GM21515 (cell line): ENCODE measurements at regions not wholly inside any gene's neighbourhood (a gene's known extent, or its start where the extent isn't known, plus 50 kb on each side); places are given as distances from the start of the nearest gene placed in this dataset.

ENCODE experiments used
- ATAC-seq: cut with Tn5 transposase; IDR thresholded peaks from one replicate; pipeline ENCODE4 v1.9.1; 2021; ENCODE audit not compliant: unreplicated experiment

GRCh38 chr18:55121397-55122170 is 162.3 kb upstream of the CCDC68 start:
- peak; percentile 78 for ATAC-seq

GRCh38 chr18:55120896-55121295 is 161.6 kb upstream of the CCDC68 start:
- ATAC-seq = no peak

- ATAC-seq = no peak
These were observed 160.2 kb upstream of the CCDC68 start for GRCh38 chr18:55119434-55119833.

- ATAC-seq = no peak
These were observed 159.8 kb upstream of the CCDC68 start for GRCh38 chr18:55119016-55119415.

GRCh38 chr18:55116863-55117262 is 157.6 kb upstream of the CCDC68 start:
- ATAC-seq = no peak

GRCh38 chr18:55115606-55116005 is 156.3 kb upstream of the CCDC68 start:
- no peak for ATAC-seq

- no peak for ATAC-seq
These were observed 155.6 kb upstream of the CCDC68 start for GRCh38 chr18:55114876-55115275.

GRCh38 chr18:55113800-55114199 is 154.5 kb upstream of the CCDC68 start:
- ATAC-seq = no peak

GRCh38 chr18:55111271-55111670 is 152.0 kb upstream of the CCDC68 start:
- no peak for ATAC-seq

- no peak for ATAC-seq
These were observed 151.2 kb upstream of the CCDC68 start for GRCh38 chr18:55110436-55110835.

GRCh38 chr18:55109818-55110414 is 150.7 kb upstream of the CCDC68 start:
- no peak for ATAC-seq

- ATAC-seq = no peak
These were observed 147.6 kb upstream of the CCDC68 start for GRCh38 chr18:55106906-55107305.

GRCh38 chr18:55106466-55106865 is 147.2 kb upstream of the CCDC68 start:
- ATAC-seq = no peak

GRCh38 chr18:55105873-55106272 is 146.6 kb upstream of the CCDC68 start:
- ATAC-seq = no peak

- no peak for ATAC-seq
These were observed 143.7 kb upstream of the CCDC68 start for GRCh38 chr18:55102958-55103456.

GRCh38 chr18:55102501-55102900 is 143.2 kb upstream of the CCDC68 start:
- no peak for ATAC-seq

- ATAC-seq = no peak
These were observed 142.2 kb upstream of the CCDC68 start for GRCh38 chr18:55101458-55101824.

- ATAC-seq = no peak
These were observed 141.7 kb upstream of the CCDC68 start for GRCh38 chr18:55100817-55101457.

- ATAC-seq = no peak
These were observed 138.4 kb upstream of the CCDC68 start for GRCh38 chr18:55097456-55098170.

- ATAC-seq = peak; percentile 59
These were observed 137.1 kb upstream of the CCDC68 start for GRCh38 chr18:55096263-55096951.

- no peak for ATAC-seq
These were observed 136.3 kb upstream of the CCDC68 start for GRCh38 chr18:55095584-55095983.
